ENCODE measurements at regions not wholly inside any gene's neighbourhood (a gene's known extent, or its start where the extent isn't known, plus 50 kb on each side); places are given as distances from the start of the nearest gene placed in this dataset.

DNA sequence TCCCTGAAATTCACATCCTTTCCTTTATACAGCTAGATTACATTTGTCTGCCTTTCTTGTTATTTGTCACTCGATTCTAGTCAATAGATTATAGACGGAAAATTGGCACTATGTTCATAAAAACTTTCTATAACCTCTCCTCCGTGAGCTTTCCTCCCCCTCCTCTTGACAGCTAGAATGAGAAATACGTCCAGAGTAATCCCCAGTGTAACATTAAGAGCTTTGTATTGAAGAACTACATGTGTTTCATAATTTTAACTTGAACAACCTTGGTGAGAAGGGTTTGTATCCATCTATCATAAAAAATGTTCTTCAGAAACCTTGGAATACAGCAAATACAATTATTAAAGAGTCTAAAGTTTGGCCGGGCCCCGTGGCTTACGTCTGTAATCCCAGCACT is 1707.4 kb downstream of the PCDH7 start:
- TF ChIP-seq, protein P1, sequence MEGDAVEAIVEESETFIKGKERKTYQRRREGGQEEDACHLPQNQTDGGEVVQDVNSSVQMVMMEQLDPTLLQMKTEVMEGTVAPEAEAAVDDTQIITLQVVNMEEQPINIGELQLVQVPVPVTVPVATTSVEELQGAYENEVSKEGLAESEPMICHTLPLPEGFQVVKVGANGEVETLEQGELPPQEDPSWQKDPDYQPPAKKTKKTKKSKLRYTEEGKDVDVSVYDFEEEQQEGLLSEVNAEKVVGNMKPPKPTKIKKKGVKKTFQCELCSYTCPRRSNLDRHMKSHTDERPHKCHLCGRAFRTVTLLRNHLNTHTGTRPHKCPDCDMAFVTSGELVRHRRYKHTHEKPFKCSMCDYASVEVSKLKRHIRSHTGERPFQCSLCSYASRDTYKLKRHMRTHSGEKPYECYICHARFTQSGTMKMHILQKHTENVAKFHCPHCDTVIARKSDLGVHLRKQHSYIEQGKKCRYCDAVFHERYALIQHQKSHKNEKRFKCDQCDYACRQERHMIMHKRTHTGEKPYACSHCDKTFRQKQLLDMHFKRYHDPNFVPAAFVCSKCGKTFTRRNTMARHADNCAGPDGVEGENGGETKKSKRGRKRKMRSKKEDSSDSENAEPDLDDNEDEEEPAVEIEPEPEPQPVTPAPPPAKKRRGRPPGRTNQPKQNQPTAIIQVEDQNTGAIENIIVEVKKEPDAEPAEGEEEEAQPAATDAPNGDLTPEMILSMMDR (IDR thresholded peaks at IDR 0.05 in 2 of 3, conservative IDR thresholded peaks at IDR 0.05 in 1 of 3; ENCODE audit: borderline replicate concordance in 1 of 3, insufficient read depth in 1 of 3, low read depth in 2 of 3, low read length in 2 of 3): no peak
- TF ChIP-seq, protein P2, sequence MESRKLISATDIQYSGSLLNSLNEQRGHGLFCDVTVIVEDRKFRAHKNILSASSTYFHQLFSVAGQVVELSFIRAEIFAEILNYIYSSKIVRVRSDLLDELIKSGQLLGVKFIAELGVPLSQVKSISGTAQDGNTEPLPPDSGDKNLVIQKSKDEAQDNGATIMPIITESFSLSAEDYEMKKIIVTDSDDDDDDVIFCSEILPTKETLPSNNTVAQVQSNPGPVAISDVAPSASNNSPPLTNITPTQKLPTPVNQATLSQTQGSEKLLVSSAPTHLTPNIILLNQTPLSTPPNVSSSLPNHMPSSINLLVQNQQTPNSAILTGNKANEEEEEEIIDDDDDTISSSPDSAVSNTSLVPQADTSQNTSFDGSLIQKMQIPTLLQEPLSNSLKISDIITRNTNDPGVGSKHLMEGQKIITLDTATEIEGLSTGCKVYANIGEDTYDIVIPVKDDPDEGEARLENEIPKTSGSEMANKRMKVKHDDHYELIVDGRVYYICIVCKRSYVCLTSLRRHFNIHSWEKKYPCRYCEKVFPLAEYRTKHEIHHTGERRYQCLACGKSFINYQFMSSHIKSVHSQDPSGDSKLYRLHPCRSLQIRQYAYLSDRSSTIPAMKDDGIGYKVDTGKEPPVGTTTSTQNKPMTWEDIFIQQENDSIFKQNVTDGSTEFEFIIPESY (IDR thresholded peaks at IDR 0.05; ENCODE audit: extremely low read depth, insufficient replicate concordance, low read length): no peak
- TF ChIP-seq POLR2AphosphoS5 (IDR thresholded peaks at IDR 0.05; ENCODE audit: low read depth, low read length) (no peak), EZH2 (IDR thresholded peaks at IDR 0.05) (no peak), POLR2A (IDR thresholded peaks at IDR 0.05; ENCODE audit: borderline replicate concordance, extremely low read depth, insufficient read depth, insufficient read length) (no peak), EZH2phosphoT487 (IDR thresholded peaks at IDR 0.05; ENCODE audit: borderline replicate concordance) (no peak), SIN3A (IDR thresholded peaks at IDR 0.05; ENCODE audit: low read depth) (no peak), ZFX (IDR thresholded peaks at IDR 0.05) (no peak), CEBPB (IDR thresholded peaks at IDR 0.05; ENCODE audit: low read depth) (no peak), YY1 (IDR thresholded peaks at IDR 0.05; ENCODE audit: extremely low read depth, insufficient replicate concordance, low read depth, low read length) (no peak), RAD21 (IDR thresholded peaks at IDR 0.05; ENCODE audit: low read depth) (no peak), JUND (IDR thresholded peaks at IDR 0.05) (no peak), SRF (IDR thresholded peaks at IDR 0.05; ENCODE audit: low read depth) (no peak)
- TF ChIP-seq, protein P3, sequence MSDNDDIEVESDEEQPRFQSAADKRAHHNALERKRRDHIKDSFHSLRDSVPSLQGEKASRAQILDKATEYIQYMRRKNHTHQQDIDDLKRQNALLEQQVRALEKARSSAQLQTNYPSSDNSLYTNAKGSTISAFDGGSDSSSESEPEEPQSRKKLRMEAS (IDR thresholded peaks at IDR 0.05): no peak

All from HCT116 (cell line).